GM23248 (cell line): ENCODE measurements at regions not wholly inside any gene's neighbourhood (a gene's known extent, or its start where the extent isn't known, plus 50 kb on each side); places are given as distances from the start of the nearest gene placed in this dataset.

Experiments
- DNase-seq: peaks from one replicate; pipeline ENCODE4 v3.0.0-alpha.2; 2015
- H2AFZ ChIP-seq: fragments of 200-600 bp; sonication (generic); 2 replicates; pipeline ENCODE4 v1.6.1; 2016; ENCODE audit warnings: antibody characterized with exemption
- H3F3A ChIP-seq: fragments of 200-600 bp; sonication (generic); 2 replicates; pipeline ENCODE4 v1.6.1; 2016; ENCODE audit warnings: mild to moderate bottlenecking, antibody characterized with exemption, mixed run types; ENCODE audit not compliant: insufficient read depth
- H3K27ac ChIP-seq: fragments of 200-600 bp; sonication (generic); 2 replicates; pipeline ENCODE4 v1.5.1; 2016; ENCODE audit warnings: mild to moderate bottlenecking
- H3K27me3 ChIP-seq: fragments of 200-600 bp; sonication (generic); replicated peaks from 2 replicates; pipeline ENCODE4 v1.6.1; 2016; ENCODE audit warnings: mild to moderate bottlenecking; ENCODE audit not compliant: insufficient read depth
- H3K36me3 ChIP-seq: fragments of 200-600 bp; sonication (generic); 2 replicates; pipeline ENCODE4 v1.6.1; 2016; ENCODE audit warnings: low read depth, mild to moderate bottlenecking
- H3K4me1 ChIP-seq: fragments of 200-600 bp; sonication (generic); 2 replicates; pipeline ENCODE4 v1.6.1; 2016; ENCODE audit warnings: mild to moderate bottlenecking; ENCODE audit not compliant: insufficient read depth
- H3K4me2 ChIP-seq: fragments of 200-600 bp; sonication (generic); one replicate; pipeline ENCODE4 v1.6.1; 2016; ENCODE audit warnings: mild to moderate bottlenecking; ENCODE audit not compliant: unreplicated experiment
- H3K4me3 ChIP-seq: fragments of 200-600 bp; sonication (generic); 2 replicates; pipeline ENCODE4 v1.5.1; 2016; ENCODE audit warnings: mild to moderate bottlenecking
- H3K79me2 ChIP-seq: fragments of 200-600 bp; sonication (generic); 2 replicates; pipeline ENCODE4 v1.6.1; 2016; ENCODE audit warnings: mild to moderate bottlenecking; ENCODE audit not compliant: insufficient read depth
- H3K9ac ChIP-seq: fragments of 200-600 bp; sonication (generic); 2 replicates; pipeline ENCODE4 v1.6.1; 2016; ENCODE audit warnings: mild to moderate bottlenecking
- H3K9me2 ChIP-seq: fragments of 200-600 bp; sonication (generic); 2 replicates; pipeline ENCODE4 v1.6.1; 2016; ENCODE audit warnings: mixed run types, mild to moderate bottlenecking, moderate library complexity; ENCODE audit not compliant: insufficient read depth
- H3K9me3 ChIP-seq: fragments of 200-600 bp; sonication (generic); one replicate; pipeline ENCODE4 v1.6.1; 2017; ENCODE audit warnings: low read depth
- H4K20me1 ChIP-seq: fragments of 200-600 bp; sonication (generic); 2 replicates; pipeline ENCODE4 v1.6.0; 2016; ENCODE audit not compliant: insufficient read depth
- EZH2 ChIP-seq: fragments of 200-600 bp; sonication (generic); IDR thresholded peaks from 2 replicates; pipeline ENCODE4 v1.6.1; 2018; ENCODE audit warnings: antibody characterized with exemption, mild to moderate bottlenecking; ENCODE audit not compliant: insufficient read depth, poor library complexity, severe bottlenecking
- EZH2phosphoT487 ChIP-seq: fragments of 200-600 bp; sonication (generic); IDR thresholded peaks from 2 replicates; pipeline ENCODE4 v1.6.1; 2018; ENCODE audit warnings: antibody characterized with exemption, moderate library complexity, mild to moderate bottlenecking, low read depth; ENCODE audit not compliant: insufficient read depth
- WGBS, 2 experiments: methylation state at CpG; one replicate each; pipeline ENCODE4 v1.1.6; 2015 to 2017; ENCODE audit warnings: low lambda C conversion rate in 2 of 2, low coverage in 1 of 2; ENCODE audit errors: missing lambda C conversion rate in 2 of 2; 5-methylcytosine and 5-hydroxymethylcytosine counted together
- in situ Hi-C: fragments of 300-500 bp; cut with MboI; formaldehyde crosslinking; loops from 2 replicates; pipeline ENCODE4 v1.15.0; 2020

- 58 to 63% methylated on average over 3 of the region's 3 CpGs for WGBS, 2 experiments
- DNase-seq: peak; percentile 34
- H3K4me2 ChIP-seq: no peak overlapping the region
These were observed 306.9 kb upstream of the ARSJ start for GRCh38 chr4:114286262-114286810.

GRCh38 chr4:114287079-114287696 lies 307.7 kb upstream of the ARSJ start:
- Histone ChIP-seq H4K20me1 (no peaks in the 10 kb centered on the region), H3K4me2 (no peak overlapping the region), H3K27ac (no peak overlapping the region), H3K9me2 (no peaks in the 10 kb centered on the region), H3K27me3 (no peaks in the 10 kb centered on the region), H3K79me2 (no peaks in the 10 kb centered on the region), H3K9ac (no peak overlapping the region), H3K36me3 (no peaks in the 10 kb centered on the region), H3F3A (peaks cover 13% of the 10 kb centered on the region; the same call in 1 of the 2 replicates), H3K9me3 (no peaks in the 10 kb centered on the region), H2AFZ (no peak overlapping the region), H3K4me3 (no peak overlapping the region), H3K4me1 (peaks cover 11% of the 10 kb centered on the region)
- in situ Hi-C loops: no loop called here
- 78 to 84% methylated on average over 10 of the region's 10 CpGs for WGBS, 2 experiments
- TF ChIP-seq EZH2phosphoT487: no peak
- TF ChIP-seq EZH2: no peak
- DNase-seq: no peak

More at GRCh38 chr4:114286262-114286810, 306.9 kb upstream of the ARSJ start:
- peaks cover 18% of the 10 kb centered on the region for H3F3A ChIP-seq
- H2AFZ ChIP-seq: no peak overlapping the region
- no peaks in the 10 kb centered on the region for H3K36me3 ChIP-seq
- no peaks in the 10 kb centered on the region for H3K9me3 ChIP-seq
- no peaks in the 10 kb centered on the region for H4K20me1 ChIP-seq
- no peaks in the 10 kb centered on the region for H3K27me3 ChIP-seq
- no peak overlapping the region for H3K27ac ChIP-seq
- H3K4me3 ChIP-seq: no peak overlapping the region
- in situ Hi-C loops: no loop called here
- no peak overlapping the region for H3K9ac ChIP-seq
- no peaks in the 10 kb centered on the region for H3K9me2 ChIP-seq
- H3K79me2 ChIP-seq: no peaks in the 10 kb centered on the region
- TF ChIP-seq EZH2phosphoT487 (no peak), EZH2 (no peak)
- peaks cover 17% of the 10 kb centered on the region for H3K4me1 ChIP-seq

GRCh38 chr4:114296126-114296525 lies 302.5 kb upstream of the UGT8 start:
- Histone ChIP-seq H3K9me2 (no peaks in the 10 kb centered on the region), H3K27ac (no peak overlapping the region), H3K36me3 (no peaks in the 10 kb centered on the region), H3K4me3 (no peak overlapping the region), H3F3A (no peaks in the 10 kb centered on the region), H3K79me2 (no peaks in the 10 kb centered on the region), H4K20me1 (no peaks in the 10 kb centered on the region), H3K4me1 (no peaks in the 10 kb centered on the region), H3K9me3 (no peaks in the 10 kb centered on the region), H3K4me2 (no peak overlapping the region), H2AFZ (no peak overlapping the region), H3K9ac (no peak overlapping the region), H3K27me3 (no peaks in the 10 kb centered on the region)
- DNase-seq: no peak
- in situ Hi-C loops: no loop called here
- WGBS, 2 experiments: 92 to 94% methylated on average over 17 of the region's 17 CpGs
- TF ChIP-seq EZH2phosphoT487: no peak
- no peak for TF ChIP-seq EZH2

GRCh38 chr4:114302472-114302871 lies 296.1 kb upstream of the UGT8 start:
- H3K9ac ChIP-seq: no peak overlapping the region
- no peaks in the 10 kb centered on the region for H3K36me3 ChIP-seq
- H3K4me2 ChIP-seq: no peak overlapping the region
- in situ Hi-C loops: no loop called here
- H3K9me3 ChIP-seq: no peaks in the 10 kb centered on the region
- 34 to 51% methylated on average over 2 of the region's 2 CpGs for WGBS, 2 experiments
- H3F3A ChIP-seq: no peaks in the 10 kb centered on the region
- no peak overlapping the region for H3K4me3 ChIP-seq
- no peak for DNase-seq
- TF ChIP-seq EZH2: no peak
- TF ChIP-seq EZH2phosphoT487: no peak
- no peaks in the 10 kb centered on the region for H3K4me1 ChIP-seq
- no peaks in the 10 kb centered on the region for H3K27me3 ChIP-seq
- peak overlapping the region; percentile 59 for H2AFZ ChIP-seq
- no peaks in the 10 kb centered on the region for H4K20me1 ChIP-seq
- H3K9me2 ChIP-seq: no peaks in the 10 kb centered on the region
- no peaks in the 10 kb centered on the region for H3K79me2 ChIP-seq
- no peak overlapping the region for H3K27ac ChIP-seq

- Histone ChIP-seq H3K4me1 (no peaks in the 10 kb centered on the region), H3F3A (no peaks in the 10 kb centered on the region), H3K4me3 (no peak overlapping the region), H3K9me2 (no peaks in the 10 kb centered on the region), H3K36me3 (no peaks in the 10 kb centered on the region), H3K27me3 (no peaks in the 10 kb centered on the region), H3K79me2 (no peaks in the 10 kb centered on the region), H3K9ac (no peak overlapping the region), H3K4me2 (no peak overlapping the region), H3K9me3 (no peaks in the 10 kb centered on the region), H3K27ac (no peak overlapping the region), H4K20me1 (no peaks in the 10 kb centered on the region), H2AFZ (no peak overlapping the region)
- in situ Hi-C loops: no loop called here
- no peak for DNase-seq
- 69 to 70% methylated on average over 2 of the region's 2 CpGs for WGBS, 2 experiments
- TF ChIP-seq EZH2phosphoT487 (no peak), EZH2 (no peak)
These were observed 294.6 kb upstream of the UGT8 start for GRCh38 chr4:114304046-114304445.
